GM12878 (cell line): ENCODE measurements at regions not wholly inside any gene's neighbourhood (a gene's known extent, or its start where the extent isn't known, plus 50 kb on each side); places are given as distances from the start of the nearest gene placed in this dataset.

ENCODE experiments used
- ATAC-seq: fragments of 200-7000 bp; cut with Tn5 transposase; 3 replicates; pipeline ENCODE4 v1.9.1; 2020; ENCODE audit warnings: mild to moderate bottlenecking, moderate library complexity
- BruUV-seq: library from RNA; stranded (reverse); fragments of 400-500 nt; replicated peaks from 2 replicates; lab custom pipeline; 2021; lab: Mats Ljungman, UMichigan
- CTCF ChIA-PET: fragments of 300-600 bp; sonication (Branson Sonifier 250); formaldehyde crosslinking; extraction: SDS; loops from one replicate; lab custom pipeline; 2021; ENCODE audit warnings: inconsistent platforms; lab: Yijun Ruan, JAX
- POLR2A ChIA-PET: fragments of 350-600 bp; formaldehyde crosslinking; extraction: SDS; loops from one replicate; lab custom pipeline; 2021; ENCODE audit warnings: inconsistent platforms; lab: Charles Lee
- RAD21 ChIA-PET: fragments of 300-600 bp; sonication (Branson Sonifier 250); formaldehyde crosslinking; loops from one replicate; lab custom pipeline; 2023; ENCODE audit warnings: antibody characterized with exemption; ENCODE audit not compliant: unreplicated experiment; lab: Charles Lee
- SMC1A ChIA-PET: fragments of 300-600 bp; sonication (Branson Sonifier 250); formaldehyde crosslinking; loops from one replicate; lab custom pipeline; 2023; ENCODE audit not compliant: unreplicated experiment, uncharacterized antibody; lab: Charles Lee
- DNase-seq: peaks from one replicate; pipeline ENCODE4 v3.0.0-alpha.2; 2011; ENCODE audit warnings: low read depth, low spot score
- FAIRE-seq: peaks from 3 replicates; lab custom pipeline; 2011; peaks lifted over from hg19 to GRCh38; lab: Jason Lieb, UNC
- H2AFZ ChIP-seq: 2 replicates; pipeline ENCODE4 v1.6.0; 2011; ENCODE audit warnings: low read depth, low read length, control low read depth; ENCODE audit not compliant: control insufficient read depth
- H3K27ac ChIP-seq: 2 replicates; pipeline ENCODE4 v1.5.1; 2011; ENCODE audit warnings: control low read depth; ENCODE audit not compliant: control insufficient read depth, insufficient read depth
- H3K27me3 ChIP-seq, 2 experiments: replicated peaks in 1 of 2; 2 replicates each; pipeline versions ENCODE4 v1.6.0 to v1.6.1; 2011; ENCODE audit warnings: low read length in 1 of 2; ENCODE audit not compliant: control insufficient read depth in 2 of 2, insufficient read depth in 2 of 2
- H3K36me3 ChIP-seq, 2 experiments: 2 replicates each; pipeline ENCODE4 v1.5.1; 2011; ENCODE audit warnings: low read length in 1 of 2; ENCODE audit not compliant: control insufficient read depth in 2 of 2, insufficient read depth in 2 of 2
- H3K4me1 ChIP-seq: 2 replicates; pipeline ENCODE4 v1.6.1; 2011; ENCODE audit warnings: mild to moderate bottlenecking, low read length, moderate library complexity, mixed read lengths; ENCODE audit not compliant: control insufficient read depth, insufficient read depth
- H3K4me2 ChIP-seq: 2 replicates; pipeline ENCODE4 v1.6.0; 2011; ENCODE audit warnings: control low read depth; ENCODE audit not compliant: control insufficient read depth, insufficient read depth
- H3K4me3 ChIP-seq: fragments of 200-600 bp; sonication (generic); 2 replicates; pipeline ENCODE4 v1.5.1; 2016
- H3K79me2 ChIP-seq: 2 replicates; pipeline ENCODE4 v1.6.0; 2011; ENCODE audit warnings: low read length; ENCODE audit not compliant: control insufficient read depth, insufficient read depth
- H3K9ac ChIP-seq: 2 replicates; pipeline ENCODE4 v1.8.0; 2011; ENCODE audit warnings: low read length, control low read depth, mixed read lengths; ENCODE audit not compliant: control insufficient read depth, insufficient read depth
- H3K9me3 ChIP-seq: replicated peaks from 3 replicates; pipeline ENCODE4 v1.5.1; 2011; ENCODE audit warnings: mild to moderate bottlenecking, low read length; ENCODE audit not compliant: control insufficient read depth, insufficient read depth
- H4K20me1 ChIP-seq: 2 replicates; pipeline ENCODE4 v1.6.0; 2011; ENCODE audit not compliant: control insufficient read depth, insufficient read depth
- ASH2L ChIP-seq: fragments of 300-600, 200-600 bp; sonication (generic); IDR thresholded peaks from 2 replicates; pipeline ENCODE4 v1.6.1; 2017; ENCODE audit warnings: low read depth, mild to moderate bottlenecking, borderline replicate concordance
- BCL11A ChIP-seq: IDR thresholded peaks from 2 replicates; pipeline ENCODE4 v1.6.1; 2011; ENCODE audit warnings: low read depth, low read length
- BCL3 ChIP-seq: IDR thresholded peaks from 2 replicates; pipeline ENCODE4 v1.6.1; 2011; ENCODE audit warnings: borderline replicate concordance, low read depth, mild to moderate bottlenecking, moderate library complexity, low read length; ENCODE audit not compliant: insufficient read depth, poor library complexity, severe bottlenecking
- ETV6 ChIP-seq, 2 experiments: fragments of 450-650 bp in 1 of 2; IDR thresholded peaks in 1 of 2; conservative IDR thresholded peaks in 1 of 2; 2 replicates each; pipeline ENCODE4 v1.6.1; 2014; ENCODE audit warnings: antibody characterized with exemption in 1 of 2, borderline replicate concordance in 1 of 2, low read depth in 1 of 2, mild to moderate bottlenecking in 1 of 2, moderate library complexity in 1 of 2
- FOS ChIP-seq: IDR thresholded peaks from 3 replicates; pipeline ENCODE4 v1.6.1; 2011; ENCODE audit warnings: borderline replicate concordance; ENCODE audit not compliant: insufficient read length; ENCODE audit errors: extremely low read depth
- HSF1 ChIP-seq: fragments of 150-350 bp; IDR thresholded peaks from 2 replicates; pipeline ENCODE4 v1.6.1; 2014; ENCODE audit warnings: mild to moderate bottlenecking, low read depth, low read length
- IKZF1 ChIP-seq: fragments of 450-650 bp; conservative IDR thresholded peaks from 2 replicates; pipeline ENCODE4 v1.6.1; 2017; ENCODE audit warnings: antibody characterized with exemption, mild to moderate bottlenecking
- JUND ChIP-seq: IDR thresholded peaks from 2 replicates; pipeline ENCODE4 v1.6.1; 2012; ENCODE audit warnings: low read depth, mild to moderate bottlenecking, low read length, improper control_type of control experiment, moderate library complexity
- MTA2 ChIP-seq: fragments of 450-650 bp; IDR thresholded peaks from 2 replicates; pipeline ENCODE4 v1.6.1; 2016; ENCODE audit warnings: low read depth, mild to moderate bottlenecking, moderate library complexity
- NBN ChIP-seq: fragments of 450-650 bp; IDR thresholded peaks from 2 replicates; pipeline ENCODE4 v1.6.1; 2016
- NRF1 ChIP-seq: conservative IDR thresholded peaks from 2 replicates; pipeline ENCODE4 v1.6.1; 2011; ENCODE audit warnings: mild to moderate bottlenecking, low read depth, low read length, improper control_type of control experiment
- PAX5 ChIP-seq: IDR thresholded peaks from 2 replicates; pipeline ENCODE4 v1.6.1; 2011; ENCODE audit warnings: low read depth, low read length, borderline replicate concordance
- RAD51 ChIP-seq: fragments of 450-650 bp; IDR thresholded peaks from 2 replicates; pipeline ENCODE4 v1.6.1; 2016; ENCODE audit warnings: moderate library complexity, mild to moderate bottlenecking, inconsistent platforms
- SPI1 ChIP-seq: IDR thresholded peaks from 2 replicates; pipeline ENCODE4 v1.6.1; 2011; ENCODE audit warnings: low read depth, mild to moderate bottlenecking, low read length, moderate library complexity, borderline replicate concordance; ENCODE audit not compliant: insufficient read depth
- ZZZ3 ChIP-seq: IDR thresholded peaks from 2 replicates; pipeline ENCODE4 v1.6.1; 2011; ENCODE audit warnings: low read depth; ENCODE audit not compliant: control insufficient read depth, insufficient read length
- WGBS: methylation state at CpG from one replicate; pipeline ENCODE4 v1.1.6; 2016; ENCODE audit warnings: low lambda C conversion rate; ENCODE audit not compliant: insufficient replicate concordance, insufficient coverage; ENCODE audit errors: missing lambda C conversion rate; 5-methylcytosine and 5-hydroxymethylcytosine counted together
- in situ Hi-C: fragments of 300-500 bp; cut with MboI; formaldehyde crosslinking; loops from 9 replicates; pipeline ENCODE4 v1.14.3; 2018; ENCODE audit warnings: mixed read lengths
- intact Hi-C: fragments of 100-400 bp; cut with micrococcal nuclease; formaldehyde crosslinking; loops from one replicate; pipeline ENCODE4 v1.14.2; 2022; ENCODE audit not compliant: unreplicated experiment

- Histone ChIP-seq H3K4me1 (no peaks in the 10 kb centered on the region), H3K4me2 (no peak overlapping the region), H3K4me3 (no peak overlapping the region), H3K36me3 (no peaks in the 10 kb centered on the region), H3K27me3 (no peaks in the 10 kb centered on the region), H3K79me2 (no peaks in the 10 kb centered on the region), H3K27ac (no peak overlapping the region), H3K9me3 (no peaks in the 10 kb centered on the region; the same call in 2 of the 3 replicates), H2AFZ (no peak overlapping the region), H4K20me1 (no peaks in the 10 kb centered on the region), H3K9ac (no peak overlapping the region)
- RAD21 ChIA-PET, result no interaction called here
- DNase-seq (no peak), FAIRE-seq (no peak), ATAC-seq (no peak)
- CTCF ChIA-PET, result interaction anchor here (0.7 to 1.9 kb wide), 3 partner anchors 8 to 188 kb away, joined by 3 to 9 read pairs (median 3); no protein-coding TSS in a partner anchor
- 73% methylated on average over 5 of the region's 5 CpGs for WGBS
- SMC1A ChIA-PET, result interaction anchor here (0.8 kb wide), 1 partner anchor 200 kb away, joined by 3 read pairs; no protein-coding TSS in a partner anchor
- in situ Hi-C loops (no loop called here), intact Hi-C loops (no loop called here)
- POLR2A ChIA-PET, result no interaction called here
- no TSS peak for BruUV-seq
- no peak for TF ChIP-seq ZZZ3
- TF ChIP-seq HSF1, result no peak
- no peak for TF ChIP-seq NRF1
- TF ChIP-seq BCL3, result no peak
- TF ChIP-seq BCL11A, result no peak
- TF ChIP-seq RAD51, result no peak
- no peak for TF ChIP-seq SPI1
- no peak for TF ChIP-seq IKZF1
- no peak for TF ChIP-seq NBN
- TF ChIP-seq JUND, result no peak
- TF ChIP-seq FOS, result no peak
- no peak for TF ChIP-seq ETV6 (conservative IDR thresholded peaks at IDR 0.05 in 1 of 2, IDR thresholded peaks at IDR 0.05 in 1 of 2; ENCODE audit: borderline replicate concordance in 1 of 2, low read depth in 1 of 2)
- TF ChIP-seq ASH2L, result no peak
- TF ChIP-seq PAX5, result no peak
- TF ChIP-seq MTA2, result no peak
- TF ChIP-seq, all 136 proteins: peak for 0
These were observed 176.9 kb upstream of the STT3B start for GRCh38 chr3:31355807-31356206.
